Common myeloid progenitor, CD34-positive (primary cell): ENCODE measurements at regions not wholly inside any gene's neighbourhood (a gene's known extent, or its start where the extent isn't known, plus 50 kb on each side); places are given as distances from the start of the nearest gene placed in this dataset.

Experiments used
- CTCF ChIA-PET: fragments of 350-600 bp; sonication (Branson Sonifier 250); formaldehyde crosslinking; loops from one replicate; lab custom pipeline; 2021; ENCODE audit warnings: antibody characterized with exemption; lab: Charles Lee
- POLR2A ChIA-PET: fragments of 350-600 bp; sonication (Branson Sonifier 250); formaldehyde crosslinking; loops from one replicate; lab custom pipeline; 2021; ENCODE audit warnings: antibody characterized with exemption; lab: Charles Lee
- DNase-seq, 3 donors: peaks; one replicate each; pipeline versions ENCODE4 v3.0.0 to v3.0.0-alpha.2; 2013
- H3K27ac ChIP-seq, 2 experiments: 1 replicate in 1 of 2; 2 replicates in 1 of 2; pipeline ENCODE4 v1.7.0; 2013; ENCODE audit warnings: inconsistent platforms in 2 of 2, low read length in 2 of 2, mild to moderate bottlenecking in 2 of 2, low read depth in 1 of 2, moderate library complexity in 1 of 2; ENCODE audit not compliant: severe bottlenecking in 2 of 2, insufficient read depth in 1 of 2, poor library complexity in 1 of 2
- H3K27me3 ChIP-seq, 5 experiments: replicated peaks in 2 of 5; 1 replicate in 3 of 5; 2 replicates in 2 of 5; pipeline versions ENCODE4 v1.6.1 to v1.7.0; 2013; ENCODE audit warnings: low read length in 4 of 5, mild to moderate bottlenecking in 2 of 5, moderate library complexity in 2 of 5, inconsistent platforms in 1 of 5; ENCODE audit not compliant: insufficient read depth in 5 of 5, control insufficient read depth in 4 of 5
- H3K36me3 ChIP-seq, 4 experiments: 1 replicate in 2 of 4; 2 replicates in 2 of 4; pipeline versions ENCODE4 v1.6.1 to v1.7.0; 2013; ENCODE audit warnings: low read length in 3 of 4, control low read depth in 1 of 4, mild to moderate bottlenecking in 1 of 4; ENCODE audit not compliant: control insufficient read depth in 4 of 4, insufficient read depth in 4 of 4
- H3K4me1 ChIP-seq, 4 experiments: 1 replicate in 3 of 4; 2 replicates in 1 of 4; pipeline versions ENCODE4 v1.6.1 to v1.7.1; 2013; ENCODE audit warnings: low read length in 3 of 4, mild to moderate bottlenecking in 3 of 4, control low read depth in 1 of 4, inconsistent platforms in 1 of 4, moderate library complexity in 1 of 4; ENCODE audit not compliant: control insufficient read depth in 4 of 4, insufficient read depth in 4 of 4; ENCODE audit errors: control extremely low read depth in 1 of 4
- H3K4me3 ChIP-seq, 7 experiments: 1 replicate in 4 of 7; 2 replicates in 3 of 7; pipeline versions ENCODE4 v1.5.1 to v1.7.0; 2013; ENCODE audit warnings: mild to moderate bottlenecking in 7 of 7, low read length in 6 of 7, moderate library complexity in 6 of 7, inconsistent platforms in 2 of 7, low read depth in 2 of 7, control low read depth in 1 of 7; ENCODE audit not compliant: insufficient read depth in 4 of 7, control insufficient read depth in 1 of 7; ENCODE audit errors: extremely low read depth in 1 of 7
- H3K9me3 ChIP-seq, 5 experiments: 1 replicate in 4 of 5; 2 replicates in 1 of 5; pipeline versions ENCODE4 v1.6.1 to v1.7.1; 2013; ENCODE audit warnings: low read length in 4 of 5, mild to moderate bottlenecking in 2 of 5, inconsistent platforms in 1 of 5, low read depth in 1 of 5, moderate library complexity in 1 of 5; ENCODE audit not compliant: control insufficient read depth in 4 of 5, insufficient read depth in 2 of 5; ENCODE audit errors: control extremely low read depth in 1 of 5
- WGBS: methylation state at CpG from one replicate; pipeline ENCODE4 v1.1.5; 2013; ENCODE audit not compliant: insufficient coverage; 5-methylcytosine and 5-hydroxymethylcytosine counted together

DNA sequence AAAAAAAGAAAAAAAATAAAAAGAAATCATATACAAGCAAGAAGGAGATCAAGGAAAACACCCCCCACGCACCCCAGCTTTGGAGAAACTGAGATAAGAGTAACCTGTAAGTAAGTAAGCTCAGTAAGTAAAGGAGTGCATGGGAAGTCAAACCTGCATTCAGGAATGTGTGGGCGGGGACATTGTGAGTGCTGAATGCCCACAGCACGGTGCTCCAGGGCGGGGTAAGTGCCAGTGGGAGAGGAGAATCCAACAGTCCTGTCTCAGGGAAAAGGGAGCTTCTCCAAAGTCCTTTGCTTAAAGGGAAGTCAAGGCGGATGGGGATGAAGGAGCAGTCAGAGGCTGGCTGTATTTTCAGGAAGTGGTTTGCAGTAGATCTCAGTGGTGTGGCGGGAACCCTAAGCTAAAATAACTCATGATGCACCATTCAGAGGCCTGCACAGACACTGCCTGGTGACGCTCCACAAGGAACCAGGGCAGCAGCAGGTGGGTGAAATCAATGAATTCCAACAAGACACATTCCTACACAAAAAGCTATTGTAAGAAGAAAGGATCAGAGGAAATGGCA is 368.0 kb downstream of the QKI start:
- peaks cover 0 to 13% (median 0%) of the 10 kb centered on the region in 5 experiments for H3K27me3 ChIP-seq
- peak; percentile 14 to 47 (median 47) for DNase-seq
- H3K4me3 ChIP-seq: no peak overlapping the region
- POLR2A ChIA-PET: no interaction called here
- H3K36me3 ChIP-seq: no peaks in the 10 kb centered on the region
- CTCF ChIA-PET: no interaction called here
- H3K9me3 ChIP-seq: no peaks in the 10 kb centered on the region
- no peak overlapping the region for H3K27ac ChIP-seq
- WGBS: 65% methylated on average over 5 of the region's 7 CpGs
- H3K4me1 ChIP-seq: peaks cover 0 to 10% (median 5%) of the 10 kb centered on the region in 4 experiments

DNA sequence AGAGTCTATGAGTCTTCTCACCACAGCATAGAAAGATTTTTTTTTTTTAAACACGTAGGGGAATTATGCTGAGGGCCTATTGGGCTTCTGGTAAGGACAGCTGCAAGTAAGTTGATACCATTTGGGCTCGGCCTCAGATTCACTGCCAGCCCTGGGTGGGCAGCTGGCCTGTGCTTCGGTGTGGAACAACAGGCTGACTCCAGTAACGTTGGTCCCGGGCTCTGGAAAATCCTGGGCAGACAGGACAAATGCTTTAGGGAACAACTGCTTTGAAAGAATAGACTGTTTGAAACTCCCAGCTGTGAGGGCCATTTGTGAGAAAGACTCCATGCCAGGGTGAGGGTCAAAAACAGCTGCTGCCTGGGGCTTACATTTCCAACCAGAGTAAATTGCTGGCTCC is 366.5 kb downstream of the QKI start:
- ChIA-PET POLR2A (no interaction called here), CTCF (no interaction called here)
- Histone ChIP-seq H3K4me3 (no peak overlapping the region), H3K9me3 (no peaks in the 10 kb centered on the region), H3K36me3 (no peaks in the 10 kb centered on the region), H3K27me3 (peaks cover 0 to 17% (median 3%) of the 10 kb centered on the region in 5 experiments), H3K4me1 (peaks cover 0 to 10% (median 5%) of the 10 kb centered on the region in 4 experiments), H3K27ac (no peak overlapping the region)
- WGBS: 100% methylated on average over 5 of the region's 5 CpGs
- no peak for DNase-seq

DNA sequence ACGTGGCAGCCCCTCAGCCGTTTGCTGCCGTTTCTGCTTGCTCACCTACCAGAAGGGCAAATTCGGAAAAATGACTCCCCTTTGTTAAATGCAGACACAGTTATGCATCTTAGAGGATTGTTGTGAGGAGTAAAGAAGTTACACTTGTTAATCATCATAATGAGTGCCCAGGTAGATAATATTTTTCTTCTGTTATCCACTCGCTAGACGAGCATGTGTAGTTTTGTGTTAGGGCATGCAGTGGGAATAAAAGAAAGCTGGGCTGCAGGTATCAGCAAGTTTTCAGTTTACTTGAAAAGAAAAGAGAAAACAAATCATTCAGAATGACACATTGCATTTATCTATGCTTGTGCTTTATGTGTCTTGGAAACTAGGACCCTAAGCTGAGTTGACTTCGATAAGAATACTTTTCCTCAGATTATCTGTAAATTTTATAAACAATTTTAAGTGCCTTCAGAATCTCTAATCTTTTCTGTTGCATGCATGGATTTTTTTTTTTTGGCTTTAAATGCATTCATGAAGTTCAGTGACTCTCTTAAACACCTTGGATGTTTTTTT is 365.3 kb downstream of the QKI start:
- CTCF ChIA-PET: no interaction called here

DNA sequence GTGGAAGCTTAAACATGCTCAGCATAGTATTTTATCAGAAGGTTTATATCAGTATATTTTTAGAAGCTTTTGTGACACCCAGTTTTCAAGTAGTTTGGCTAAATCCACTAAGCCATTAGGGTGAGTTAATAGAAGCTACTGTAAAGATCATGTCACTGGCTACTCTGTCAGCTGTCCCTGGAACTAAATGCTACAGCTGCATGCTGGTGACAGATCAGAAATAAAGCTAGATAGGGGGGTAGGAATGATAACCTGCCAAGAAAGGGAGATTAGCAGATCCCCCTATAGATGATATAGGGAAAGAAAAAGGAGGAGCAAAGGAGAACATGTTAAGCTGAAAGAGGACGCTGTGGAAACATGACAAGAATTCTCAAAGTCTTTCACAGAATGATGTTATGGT is 363.2 kb downstream of the QKI start:
- Histone ChIP-seq H3K9me3 (no peaks in the 10 kb centered on the region), H3K4me3 (no peak overlapping the region), H3K27me3 (peaks cover 0 to 22% (median 3%) of the 10 kb centered on the region in 5 experiments), H3K4me1 (peaks cover 0 to 4% (median 4%) of the 10 kb centered on the region in 4 experiments), H3K36me3 (no peaks in the 10 kb centered on the region), H3K27ac (peak overlapping the region in 1 of 2 experiments; percentile 4)
- 100% methylated on average over 1 of the region's 1 CpG for WGBS
- no peak for DNase-seq
- CTCF ChIA-PET: interaction anchor here (1.1 kb wide), 1 partner anchor 12 kb away, joined by 3 read pairs; no protein-coding TSS in a partner anchor
- POLR2A ChIA-PET: interaction anchor here (1.1 kb wide), 1 partner anchor 15 kb away, joined by 3 read pairs; no protein-coding TSS in a partner anchor

More for the DNA sequence above, 365.3 kb downstream of the QKI start:
- no peak for DNase-seq
- H3K9me3 ChIP-seq: no peaks in the 10 kb centered on the region
- 87% methylated on average over 3 of the region's 7 CpGs for WGBS
- peaks cover 0 to 20% (median 3%) of the 10 kb centered on the region in 5 experiments for H3K27me3 ChIP-seq
- POLR2A ChIA-PET: no interaction called here
- H3K27ac ChIP-seq: no peak overlapping the region
- H3K4me3 ChIP-seq: no peak overlapping the region
- peaks cover 0 to 10% (median 5%) of the 10 kb centered on the region in 4 experiments for H3K4me1 ChIP-seq
- H3K36me3 ChIP-seq: no peaks in the 10 kb centered on the region

DNA sequence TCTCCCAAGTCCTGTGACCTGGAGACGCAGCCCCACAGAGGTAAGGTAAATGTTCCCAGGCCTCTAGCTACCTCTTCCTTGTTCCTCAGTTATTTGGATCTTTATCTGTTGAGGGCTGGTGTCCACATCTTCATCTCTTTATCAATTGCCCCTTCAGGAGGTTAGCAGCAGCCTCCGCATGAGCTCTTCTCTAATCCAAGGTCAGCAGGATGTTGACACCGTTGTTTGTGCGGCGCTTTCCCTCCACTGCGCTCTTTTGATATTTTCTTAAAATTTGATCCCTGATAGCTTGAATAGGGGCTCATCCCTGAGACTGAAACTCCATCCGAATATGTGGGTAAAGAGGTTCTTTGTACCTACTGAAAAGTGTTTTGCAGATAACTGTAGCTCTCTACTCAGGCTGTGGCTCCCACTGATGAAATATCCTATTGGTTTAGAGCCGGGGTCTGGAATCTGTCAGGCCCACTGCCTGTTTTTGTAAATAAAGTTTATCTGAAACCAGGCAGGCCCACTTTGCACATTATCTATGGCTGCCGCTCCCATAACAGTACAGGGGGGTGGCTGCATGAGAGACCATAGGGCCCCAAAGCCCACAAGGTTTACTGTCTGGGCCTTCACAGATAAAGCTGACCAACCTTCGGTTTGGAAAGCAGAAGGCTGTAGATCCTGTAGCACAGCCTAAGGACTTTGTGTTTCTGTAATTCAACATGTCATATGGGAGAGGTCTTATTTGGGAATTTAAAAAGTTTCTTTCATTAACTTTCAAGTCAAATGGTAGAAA is 362.6 kb downstream of the QKI start:
- no peak overlapping the region for H3K27ac ChIP-seq
- ChIA-PET POLR2A (interaction anchor here (1.1 kb wide), 1 partner anchor 14 kb away, joined by 3 read pairs; no protein-coding TSS in a partner anchor), CTCF (interaction anchor here (1.1 kb wide), 1 partner anchor 12 kb away, joined by 3 read pairs; no protein-coding TSS in a partner anchor)
- H3K9me3 ChIP-seq: no peaks in the 10 kb centered on the region
- 93% methylated on average over 9 of the region's 10 CpGs for WGBS
- DNase-seq: peak; percentile 53 to 80 (median 64)
- H3K4me3 ChIP-seq: no peak overlapping the region
- peaks cover 0 to 22% (median 3%) of the 10 kb centered on the region in 5 experiments for H3K27me3 ChIP-seq
- H3K4me1 ChIP-seq: no peaks in the 10 kb centered on the region
- H3K36me3 ChIP-seq: no peaks in the 10 kb centered on the region

DNA sequence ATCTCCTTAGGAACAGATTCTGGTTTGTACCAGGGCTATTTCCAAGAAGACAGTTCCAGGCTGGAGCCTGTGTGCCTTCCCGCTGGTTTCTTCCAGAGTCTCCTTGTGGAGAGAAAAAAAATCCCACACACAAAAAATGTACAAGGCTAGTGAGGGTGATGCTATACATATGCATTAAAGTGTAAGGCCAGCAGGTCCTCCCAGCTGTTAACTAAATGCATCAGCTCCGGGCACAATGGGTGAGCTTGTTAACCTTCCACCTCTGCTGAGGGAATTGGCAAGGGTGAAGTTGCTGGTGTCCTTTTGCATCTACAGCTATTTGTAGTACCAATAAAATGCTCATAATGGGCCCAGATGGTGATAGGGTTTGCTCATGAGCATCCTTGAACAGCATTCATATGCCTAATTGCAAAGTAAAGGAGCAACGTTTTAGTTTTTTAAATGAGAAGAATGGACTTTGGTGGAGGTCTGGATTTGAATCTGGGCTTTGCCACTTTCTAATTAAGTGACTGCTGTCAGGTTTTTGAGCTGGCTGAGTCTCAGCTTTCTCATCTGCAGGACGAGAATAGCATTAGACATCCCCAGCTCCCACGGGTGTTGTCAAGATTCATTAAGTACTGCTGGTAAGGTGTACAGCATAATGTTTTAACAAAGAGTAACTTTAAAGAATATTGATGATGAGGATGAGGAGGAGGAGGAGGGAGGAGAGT is 361.8 kb downstream of the QKI start:
- no peak for DNase-seq
- no peaks in the 10 kb centered on the region for H3K4me1 ChIP-seq
- ChIA-PET POLR2A (no interaction called here), CTCF (no interaction called here)
- no peaks in the 10 kb centered on the region for H3K9me3 ChIP-seq
- no peak overlapping the region for H3K27ac ChIP-seq
- 94% methylated on average over 3 of the region's 5 CpGs for WGBS
- H3K4me3 ChIP-seq: no peak overlapping the region
- peaks cover 0 to 22% (median 3%) of the 10 kb centered on the region in 5 experiments for H3K27me3 ChIP-seq
- no peaks in the 10 kb centered on the region for H3K36me3 ChIP-seq
